ENCODE measurements at regions not wholly inside any gene's neighbourhood (a gene's known extent, or its start where the extent isn't known, plus 50 kb on each side); places are given as distances from the start of the nearest gene placed in this dataset.
"Not testable (repeated sequence)": the region's sequence is repeated elsewhere in the genome, so short reads cannot be mapped to it uniquely, and the experiment has no call there.

- DNase-seq, result no peak
Measured at GRCh38 chr10:62662486-62662885, 142.0 kb upstream of the ADO start.

GRCh38 chr10:62665771-62666170, 138.7 kb upstream of the ADO start:
- DNase-seq, result no peak

- no peak for DNase-seq
Measured at GRCh38 chr10:62666275-62666674, 138.2 kb upstream of the ADO start.

- no peak for DNase-seq
Measured at GRCh38 chr10:62669341-62669740, 135.2 kb upstream of the ADO start.

- DNase-seq, result no peak
Measured at GRCh38 chr10:62671104-62671503, 133.4 kb upstream of the ADO start.

GRCh38 chr10:62681211-62681940, 123.1 kb upstream of the ADO start:
- DNase-seq, result peak; percentile 4

GRCh38 chr10:62684911-62685310, 119.6 kb upstream of the ADO start:
- no peak for DNase-seq

GRCh38 chr10:62687230-62687748, 117.2 kb upstream of the ADO start:
- peak; percentile 30 for DNase-seq

- DNase-seq, result no peak
Measured at GRCh38 chr10:62688971-62689700, 115.4 kb upstream of the ADO start.

GRCh38 chr10:62689712-62690111, 114.8 kb upstream of the ADO start:
- no peak for DNase-seq

GRCh38 chr10:62690703-62691102, 113.8 kb upstream of the ADO start:
- DNase-seq, result no peak

GRCh38 chr10:62691336-62691735, 113.2 kb upstream of the ADO start:
- DNase-seq, result no peak

GRCh38 chr10:62692085-62692484, 112.4 kb upstream of the ADO start:
- no peak for DNase-seq

GRCh38 chr10:62693306-62693705, 111.2 kb upstream of the ADO start:
- no peak for DNase-seq

GRCh38 chr10:62694537-62695126, 109.9 kb upstream of the ADO start:
- DNase-seq, result no peak

- DNase-seq, result no peak
Measured at GRCh38 chr10:62696798-62697197, 107.7 kb upstream of the ADO start.

GRCh38 chr10:62699148-62699547, 105.4 kb upstream of the ADO start:
- no peak for DNase-seq

- not testable (repeated sequence) for DNase-seq
Measured at GRCh38 chr10:62704121-62704520, 100.4 kb upstream of the ADO start.

- no peak for DNase-seq
Measured at GRCh38 chr10:62705789-62706188, 98.7 kb upstream of the ADO start.

GRCh38 chr10:62707810-62708209, 96.7 kb upstream of the ADO start:
- no peak for DNase-seq

GRCh38 chr10:62708569-62708968, 96.0 kb upstream of the ADO start:
- DNase-seq, result no peak

- DNase-seq, result no peak
Measured at GRCh38 chr10:62709200-62709599, 95.3 kb upstream of the ADO start.

- no peak for DNase-seq
Measured at GRCh38 chr10:62710182-62710581, 94.3 kb upstream of the ADO start.

- no peak for DNase-seq
Measured at GRCh38 chr10:62715383-62715782, 89.1 kb upstream of the ADO start.

All from EL (cell line).